IPS-NIHi7 (cell line): ENCODE measurements at regions not wholly inside any gene's neighbourhood (a gene's known extent, or its start where the extent isn't known, plus 50 kb on each side); places are given as distances from the start of the nearest gene placed in this dataset.
"Not testable (repeated sequence)": the region's sequence is repeated elsewhere in the genome, so short reads cannot be mapped to it uniquely, and the experiment has no call there.

Experiments used
- DNase-seq: peaks from one replicate; pipeline ENCODE4 v3.0.0; 2012; ENCODE audit warnings: mixed read lengths; ENCODE audit errors: extremely low spot score

DNA sequence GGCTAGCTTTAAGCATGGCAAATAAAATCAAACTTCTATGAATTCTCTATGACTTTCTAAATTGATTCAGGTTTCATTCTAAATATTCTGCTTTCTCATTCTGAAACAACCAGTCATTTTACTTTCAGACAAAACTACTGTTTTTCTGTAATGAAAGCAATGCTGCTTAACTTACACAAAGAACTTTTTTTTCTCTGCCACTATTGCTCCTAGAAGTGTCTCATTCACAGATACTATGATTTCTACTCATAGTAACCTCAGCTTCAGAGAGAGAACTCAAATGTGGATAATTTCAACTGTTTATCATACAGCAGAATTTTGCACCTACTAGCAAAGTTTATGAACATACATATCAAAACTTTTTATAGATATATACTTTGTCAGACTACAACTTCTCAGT, 724.6 kb downstream of the SLITRK5 start:
- no peak for DNase-seq

DNA sequence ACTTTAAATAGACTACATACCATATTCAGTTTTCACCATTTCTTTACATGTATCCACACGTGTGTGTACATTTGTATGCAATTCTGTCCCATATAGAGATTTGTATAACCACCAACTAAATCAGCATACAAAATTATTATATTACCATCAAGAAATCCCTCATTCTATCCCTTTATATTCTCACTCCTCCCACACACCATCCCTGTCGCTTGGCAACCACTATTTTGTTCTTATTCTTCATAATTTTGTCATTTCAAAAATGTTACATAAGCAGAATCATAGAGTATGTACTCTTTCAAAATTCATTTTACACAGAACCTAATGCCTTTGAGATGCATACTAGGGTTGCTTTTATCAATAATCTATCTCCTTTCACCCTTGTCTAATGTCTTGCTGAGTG, 740.5 kb downstream of the SLITRK5 start:
- DNase-seq = no peak

DNA sequence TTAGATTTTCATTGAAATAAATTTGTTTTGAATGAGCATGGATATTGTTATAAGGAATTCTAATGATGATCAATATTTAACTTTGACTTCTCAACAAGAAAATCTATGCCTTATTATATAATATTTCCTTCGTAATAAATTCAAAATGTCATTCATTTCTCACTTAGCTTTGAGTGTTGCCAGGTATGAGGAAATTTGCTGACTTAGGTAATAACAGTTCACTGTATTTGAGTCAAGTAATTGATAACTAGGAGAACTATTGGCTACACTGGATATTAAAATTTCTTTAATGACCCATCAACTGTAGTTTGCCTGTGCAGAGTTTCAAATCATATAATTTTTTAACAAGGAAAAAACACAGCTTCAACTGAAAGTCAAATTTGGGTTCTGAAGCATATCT, 746.6 kb downstream of the SLITRK5 start:
- no peak for DNase-seq

DNA sequence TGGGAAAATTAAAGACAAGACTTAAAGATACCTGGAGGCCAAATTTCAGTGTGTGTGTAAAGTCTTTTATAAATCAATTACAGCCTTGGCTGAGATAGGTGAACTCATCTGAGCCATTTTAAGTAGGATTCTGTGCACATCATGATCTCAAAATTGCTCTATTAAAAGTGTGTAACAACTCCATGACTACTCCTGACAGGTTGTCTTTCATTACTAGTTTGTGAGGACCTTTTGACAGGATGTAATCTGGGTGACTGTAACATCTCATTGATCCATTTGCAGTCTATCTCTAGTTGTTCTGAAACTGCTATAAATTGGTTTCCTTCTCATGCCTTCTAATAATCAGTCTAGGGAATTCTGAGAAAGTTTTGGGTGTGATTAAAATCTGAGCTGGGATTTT, 753.3 kb downstream of the SLITRK5 start:
- no peak for DNase-seq

DNA sequence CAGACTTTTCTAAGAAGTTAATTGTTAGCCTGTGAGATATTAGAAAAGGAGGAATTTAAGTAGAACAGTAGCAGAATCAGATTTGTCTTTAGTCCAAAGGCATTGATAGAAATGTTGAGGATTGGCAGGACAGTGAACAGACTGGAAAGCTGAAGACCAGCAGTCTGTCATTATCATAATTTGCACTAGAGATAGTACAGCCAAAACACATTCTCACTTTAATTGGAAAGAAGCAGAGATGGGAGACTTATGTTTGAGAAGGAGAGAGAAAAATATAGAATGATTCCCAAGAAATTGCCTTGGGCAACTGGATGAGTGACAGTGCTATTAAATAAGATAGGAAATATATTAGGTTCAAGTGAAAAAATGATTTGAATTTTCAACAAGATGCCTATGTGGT, 755.5 kb downstream of the SLITRK5 start:
- DNase-seq = no peak

DNA sequence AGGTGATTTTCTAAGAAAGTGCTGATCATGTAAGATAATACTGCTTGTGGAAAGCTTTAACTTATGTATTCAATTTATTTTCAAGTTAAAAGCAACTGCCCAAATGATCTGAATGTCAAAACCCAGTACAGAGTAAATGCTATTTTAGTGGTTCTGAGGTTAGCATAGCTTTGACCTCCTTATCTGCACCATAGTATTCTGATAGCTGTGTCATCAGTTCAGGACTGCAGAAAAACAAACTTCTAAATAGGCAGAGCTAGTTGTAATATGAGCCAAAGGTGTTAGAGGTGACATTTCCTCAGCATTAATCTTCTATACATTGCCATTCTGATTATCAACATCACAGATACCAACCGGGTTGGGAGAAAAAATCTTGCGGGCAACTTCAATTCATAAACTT, 758.7 kb downstream of the SLITRK5 start:
- no peak for DNase-seq

DNA sequence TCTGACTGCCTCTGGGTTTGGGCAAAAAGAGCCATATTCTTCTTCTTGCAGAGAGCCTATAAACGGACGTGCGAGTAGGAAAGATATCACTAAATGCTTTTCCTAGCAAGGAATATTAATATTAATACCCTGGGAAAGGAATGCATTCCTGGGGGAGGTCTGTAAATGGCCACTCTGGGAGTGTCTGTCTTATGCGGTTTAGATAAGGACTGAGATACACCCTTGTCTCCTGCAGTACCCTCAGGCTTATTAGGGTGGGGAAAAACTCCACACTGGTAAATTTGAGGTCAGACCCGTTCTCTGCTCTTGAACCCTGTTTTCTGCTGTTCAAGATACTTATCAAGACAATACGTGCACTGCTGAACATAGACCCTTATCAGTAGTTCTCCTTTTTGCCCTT, 763.8 kb downstream of the SLITRK5 start:
- no peak for DNase-seq

DNA sequence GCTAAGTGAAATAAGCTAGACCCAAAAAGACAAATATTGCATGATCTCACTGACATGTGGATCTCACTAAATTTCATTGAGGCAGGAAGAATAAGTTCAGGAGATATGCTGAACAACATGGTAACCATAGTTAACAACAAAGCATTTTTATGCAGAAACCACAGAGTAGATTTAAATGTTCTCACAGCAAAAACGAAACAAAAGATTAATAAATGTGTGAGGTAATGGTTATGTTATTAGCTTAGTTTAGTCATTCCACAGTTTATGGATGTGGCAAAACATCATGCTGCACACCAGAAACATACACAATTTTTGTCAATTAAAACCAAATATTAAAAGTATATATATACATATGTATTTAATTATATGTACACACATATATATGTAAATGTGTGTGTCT, 765.8 kb downstream of the SLITRK5 start:
- no peak for DNase-seq

DNA sequence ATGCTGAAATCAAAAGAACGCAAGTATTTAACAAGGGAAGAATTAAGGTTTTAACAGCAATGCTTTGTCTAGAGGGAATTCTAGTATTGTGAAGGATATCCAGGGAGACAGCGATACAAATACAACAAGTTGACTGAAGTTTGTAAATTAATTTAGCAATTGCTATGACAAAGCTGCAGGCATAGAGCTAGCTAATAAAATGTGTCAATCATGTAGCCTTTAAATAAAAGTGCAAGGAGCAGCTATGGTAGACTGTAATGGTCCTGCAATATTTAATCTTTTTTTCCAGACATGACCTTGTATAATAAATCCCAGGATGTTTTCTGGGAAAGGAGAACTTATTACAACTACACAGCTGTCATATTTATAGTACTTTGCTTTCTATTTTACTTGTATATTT, 779.3 kb downstream of the SLITRK5 start:
- no peak for DNase-seq

DNA sequence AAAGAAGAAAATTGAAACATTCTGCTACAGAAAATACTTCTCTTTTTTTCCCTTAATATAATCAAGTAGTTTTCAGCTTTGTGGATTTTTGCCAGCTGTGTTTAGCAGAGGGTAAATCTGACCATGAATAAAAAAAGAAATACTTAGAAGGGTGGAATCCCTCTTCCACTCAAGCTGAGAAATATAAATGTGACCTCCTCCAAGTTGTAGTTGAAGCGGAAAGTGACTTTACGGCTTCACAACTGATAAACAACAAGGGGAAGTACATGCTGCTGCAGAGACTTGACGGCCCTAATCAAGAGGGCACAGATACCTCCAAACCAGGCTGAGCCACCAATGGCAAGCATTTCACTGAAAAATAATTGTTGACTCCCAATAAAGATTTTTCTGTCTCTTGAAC, 785.0 kb downstream of the SLITRK5 start:
- no peak for DNase-seq

DNA sequence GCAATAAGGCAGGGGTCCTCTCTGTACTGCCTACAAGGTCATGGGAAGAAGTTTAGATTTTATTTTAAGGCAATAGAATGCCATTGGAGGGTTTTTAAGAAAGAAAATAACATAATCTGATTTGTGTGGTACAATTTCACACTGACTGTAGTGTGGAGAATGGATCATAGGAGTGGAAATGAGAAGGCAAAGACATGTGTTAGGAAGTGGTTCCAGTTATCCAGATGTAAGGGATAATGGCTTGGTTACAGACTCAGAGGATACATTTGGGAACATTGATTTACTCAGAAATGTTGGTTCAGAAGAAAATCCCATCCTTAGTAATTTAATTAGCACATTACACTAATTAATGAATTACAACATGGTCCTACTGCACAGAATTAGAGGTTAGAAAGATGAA, 788.2 kb downstream of the SLITRK5 start:
- DNase-seq = no peak

DNA sequence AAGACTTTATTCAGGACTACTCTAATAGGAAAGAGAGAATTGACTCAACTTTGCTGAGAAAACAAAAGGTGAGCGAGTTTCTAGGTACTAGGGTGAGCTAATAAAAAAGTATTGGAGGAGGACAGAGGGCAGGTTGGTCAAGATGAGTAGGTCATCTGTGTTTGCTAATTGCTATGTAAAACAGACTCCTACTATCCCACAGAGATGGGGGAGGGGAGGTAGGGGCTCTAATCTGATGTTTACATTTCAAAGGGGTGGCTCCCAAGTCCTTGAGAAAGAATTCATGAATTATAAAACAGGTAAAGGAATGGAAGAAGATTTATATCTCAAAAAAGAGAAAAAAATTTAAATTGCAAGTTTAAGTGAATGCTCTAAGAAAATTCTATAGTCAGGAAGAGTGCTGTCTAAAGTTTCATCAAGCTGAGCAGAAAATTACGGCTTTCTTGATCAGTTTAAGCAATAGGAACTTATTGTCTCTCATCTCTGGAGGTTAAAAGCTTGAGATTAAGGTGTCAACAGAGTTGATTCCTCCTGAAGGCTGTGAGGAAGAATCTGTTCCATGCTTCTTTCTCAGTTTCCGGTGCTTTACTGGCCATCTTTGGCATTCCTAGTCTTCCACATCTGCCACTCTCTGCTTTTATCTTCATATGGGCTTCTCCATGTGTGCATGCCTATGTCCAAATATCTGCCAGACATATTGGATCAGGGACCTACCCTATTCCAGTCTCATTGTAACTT, 790.3 kb downstream of the SLITRK5 start:
- peak; percentile 24 for DNase-seq

DNA sequence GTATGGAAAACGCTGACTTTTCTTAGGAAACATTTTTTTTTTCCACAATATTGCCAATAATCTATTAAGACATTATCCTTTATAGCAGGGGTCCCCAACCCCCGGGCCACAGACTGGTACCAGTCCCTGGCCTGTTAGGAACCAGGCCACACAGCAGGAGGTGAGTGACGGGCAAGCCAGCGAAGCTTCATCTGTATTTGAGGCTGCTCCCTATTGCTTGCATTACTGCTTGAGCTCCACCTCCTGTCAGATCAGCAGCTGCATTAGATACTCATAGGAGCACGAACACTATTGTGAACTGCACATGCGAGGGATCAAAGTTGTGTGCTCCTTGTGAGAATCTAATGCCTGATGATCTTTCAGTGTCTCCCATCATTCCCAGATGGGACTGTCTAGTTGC, 793.7 kb downstream of the SLITRK5 start:
- DNase-seq = no peak

DNA sequence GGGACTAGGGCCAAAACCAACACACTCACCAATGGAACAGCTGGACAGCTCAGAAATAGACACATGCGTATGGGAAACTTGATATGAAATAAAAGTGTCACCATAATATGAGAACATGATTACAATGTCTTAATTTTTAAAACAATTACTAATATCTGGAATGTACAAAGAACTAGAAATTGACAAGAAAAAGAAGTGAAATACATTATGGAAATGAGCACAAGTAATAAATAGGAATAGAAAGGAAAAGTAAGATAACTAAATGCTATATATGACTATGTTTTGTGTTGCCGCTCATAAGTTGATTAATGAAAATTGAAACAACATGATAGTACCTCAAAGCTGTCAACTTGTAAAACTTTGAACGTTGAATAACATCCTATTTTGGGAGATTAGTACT, 801.1 kb downstream of the SLITRK5 start:
- DNase-seq = no peak

DNA sequence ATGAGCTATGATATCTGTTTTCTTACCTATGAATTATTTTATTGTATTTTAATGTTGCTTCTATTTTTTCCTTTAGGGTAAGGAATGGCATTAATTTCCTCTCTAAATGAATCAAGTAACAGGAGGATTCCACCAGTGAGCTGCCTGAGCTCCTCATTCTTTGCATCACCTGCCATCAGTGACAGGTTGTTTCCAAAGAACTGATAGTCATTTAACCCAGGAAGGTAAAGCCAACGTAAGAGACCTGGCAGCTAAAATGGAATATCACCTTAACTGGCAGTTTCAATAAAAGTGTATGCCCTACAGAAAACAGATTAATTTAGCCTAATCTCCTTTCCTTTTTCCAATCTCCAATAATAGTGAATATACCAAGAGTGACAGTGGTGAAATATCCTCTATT, 812.0 kb downstream of the SLITRK5 start:
- DNase-seq = no peak

DNA sequence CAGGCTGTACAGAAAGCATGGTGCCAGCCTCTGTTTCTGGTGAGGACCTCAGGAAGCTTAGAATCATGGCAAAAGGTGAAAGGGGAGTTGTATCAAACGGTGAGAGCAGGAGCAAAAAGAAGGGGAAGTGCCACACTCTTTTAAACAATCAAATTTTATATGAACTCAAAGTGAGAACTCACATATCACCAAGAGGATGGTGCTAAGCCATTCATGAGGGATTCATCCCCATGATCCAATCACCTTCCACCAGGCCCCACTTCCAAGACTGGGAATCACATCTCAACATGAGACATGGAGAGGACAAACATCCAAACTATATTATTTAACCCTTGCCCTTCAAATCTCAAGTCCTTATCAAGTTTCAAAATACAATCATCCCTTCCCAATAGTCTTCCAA, 836.7 kb downstream of the SLITRK5 start:
- no peak for DNase-seq

DNA sequence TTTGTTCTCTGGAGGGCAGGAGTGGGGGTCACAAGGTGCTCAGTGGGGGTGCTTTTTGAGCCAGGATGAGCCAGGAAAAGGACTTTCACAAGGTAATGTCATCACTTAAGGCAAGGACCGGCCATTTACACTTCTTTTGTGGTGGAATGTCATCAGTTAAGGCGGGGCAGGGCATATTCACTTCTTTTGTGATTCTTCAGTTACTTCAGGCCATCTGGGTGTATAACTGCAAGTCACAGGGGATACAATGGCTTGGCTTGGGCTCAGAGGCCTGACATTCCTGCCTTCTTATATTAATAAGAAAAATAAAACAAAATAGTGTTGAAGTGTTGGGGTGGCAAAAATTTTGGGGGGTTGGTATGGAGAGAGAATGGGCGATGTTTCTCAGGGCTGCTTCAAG, 841.8 kb downstream of the SLITRK5 start:
- DNase-seq = not testable (repeated sequence)

DNA sequence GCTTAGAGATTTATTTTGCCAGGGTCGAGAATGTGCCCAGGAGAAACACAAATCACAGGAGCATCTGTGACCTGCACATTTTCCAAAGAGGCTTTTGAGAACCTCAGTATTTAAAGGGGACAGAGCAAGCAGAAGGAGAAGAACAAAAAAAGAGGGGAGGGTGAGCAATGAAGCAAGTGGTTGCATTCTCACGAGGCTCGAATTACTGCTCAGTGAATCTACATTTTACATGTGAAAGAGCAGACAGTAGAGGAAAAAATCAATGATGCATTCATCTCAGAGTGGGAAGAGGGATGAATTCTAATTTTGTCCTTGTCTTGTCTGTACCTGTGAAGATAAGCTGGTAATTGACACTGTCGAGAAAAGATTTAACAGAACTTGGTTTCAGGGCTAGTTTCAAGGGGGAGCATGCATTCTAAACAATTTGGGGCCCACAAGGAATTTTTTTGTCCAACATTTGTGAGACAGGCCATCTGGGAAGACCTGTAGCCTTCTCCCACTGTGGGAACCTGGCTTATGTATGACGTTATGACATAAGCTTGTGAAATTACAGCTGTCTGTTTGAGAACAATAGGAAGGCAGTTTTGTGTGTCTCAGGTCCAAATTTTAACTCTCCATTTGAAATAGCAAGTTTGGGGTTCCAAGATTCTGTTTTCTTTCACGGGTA, 855.1 kb downstream of the SLITRK5 start:
- DNase-seq = peak; percentile 15

DNA sequence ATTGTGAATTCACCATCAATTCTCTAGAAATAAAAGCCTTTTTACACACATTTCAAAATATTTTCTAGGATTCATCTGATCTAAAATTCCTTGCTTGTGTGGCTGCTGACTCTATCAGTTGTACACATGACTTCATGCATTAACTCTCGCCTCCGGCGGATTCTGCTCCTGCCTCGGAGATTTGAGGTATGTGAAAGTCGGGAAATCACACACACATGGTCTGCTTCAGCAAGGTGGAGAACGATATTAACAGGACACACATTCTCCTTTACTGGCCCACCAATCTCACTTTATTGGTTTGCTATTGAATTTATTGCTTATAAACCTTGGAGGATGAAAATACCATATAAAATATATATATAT, 855.7 kb downstream of the SLITRK5 start:
- DNase-seq = no peak

DNA sequence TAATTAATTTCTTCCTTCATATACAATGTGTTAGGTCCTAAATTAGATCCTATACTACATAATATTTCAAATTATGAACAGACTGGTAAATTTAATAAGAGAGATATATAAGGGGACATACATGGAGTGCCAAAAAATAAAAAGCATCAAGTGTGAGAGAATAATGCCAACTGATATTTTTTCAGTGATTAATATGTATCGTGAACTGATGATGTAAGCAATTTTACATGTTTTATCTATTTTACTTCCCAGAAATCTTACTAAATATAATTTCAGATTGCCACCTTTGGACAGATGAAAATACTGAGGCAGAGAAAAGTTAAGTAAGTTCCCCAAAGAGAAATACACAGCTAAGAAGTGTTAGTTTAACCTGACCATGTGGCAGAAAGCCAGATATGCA, 870.8 kb downstream of the SLITRK5 start:
- no peak for DNase-seq

DNA sequence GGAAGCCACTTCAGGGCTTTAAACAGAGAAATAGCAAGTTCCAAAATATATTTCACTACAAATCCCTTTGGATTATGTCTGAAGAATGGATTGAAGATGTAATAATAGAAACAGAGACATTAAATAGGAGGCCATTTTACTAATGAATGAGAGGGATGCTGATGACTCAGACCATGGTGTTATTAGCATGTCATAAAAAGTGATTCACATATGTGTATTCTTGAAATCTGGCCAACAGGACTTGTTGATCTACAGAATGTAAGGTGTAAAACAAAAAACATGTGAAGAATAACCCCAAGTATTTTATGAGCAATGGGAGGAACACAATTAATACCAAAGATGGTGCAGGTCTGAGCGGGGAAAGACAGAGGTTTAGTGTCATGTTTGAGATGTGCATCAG, 873.7 kb downstream of the SLITRK5 start:
- no peak for DNase-seq

DNA sequence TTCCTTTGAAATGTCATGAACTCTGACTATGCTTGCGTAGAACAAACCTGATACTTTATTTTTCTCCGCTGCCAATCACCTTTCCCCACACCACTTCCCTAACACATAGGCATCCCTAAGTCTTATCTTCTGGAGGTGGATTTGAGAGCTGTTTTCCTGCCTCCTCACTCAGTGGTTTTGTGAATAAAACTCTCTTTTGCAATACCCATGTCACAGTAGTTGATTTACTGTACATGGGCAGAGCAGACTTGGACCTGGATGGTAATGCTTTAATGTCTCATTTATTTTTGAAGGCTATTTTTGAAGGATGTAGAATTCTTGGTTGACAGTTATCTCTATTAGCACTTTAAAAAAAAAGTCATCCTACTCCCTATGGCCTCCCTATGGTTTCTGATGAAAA, 881.8 kb downstream of the SLITRK5 start:
- DNase-seq = no peak

DNA sequence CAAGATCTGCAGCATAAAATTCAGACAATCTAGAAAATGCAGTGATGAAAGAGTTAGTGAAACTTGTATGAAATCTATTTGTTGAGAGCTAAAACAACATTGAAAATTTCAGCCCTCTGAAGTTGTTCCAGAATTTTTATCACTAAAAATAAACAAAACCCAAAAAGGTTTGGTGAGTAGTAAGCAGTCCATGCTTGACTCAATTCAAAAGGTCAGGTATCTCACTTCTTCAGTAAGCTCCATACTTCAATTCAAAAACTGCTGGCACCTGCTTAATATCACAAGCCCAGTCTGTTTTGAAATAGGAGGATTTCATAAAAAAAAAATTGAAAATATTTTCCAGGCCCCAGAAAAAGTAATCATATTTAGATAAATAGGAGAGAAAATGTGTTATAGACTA, 894.4 kb downstream of the SLITRK5 start:
- DNase-seq = no peak

DNA sequence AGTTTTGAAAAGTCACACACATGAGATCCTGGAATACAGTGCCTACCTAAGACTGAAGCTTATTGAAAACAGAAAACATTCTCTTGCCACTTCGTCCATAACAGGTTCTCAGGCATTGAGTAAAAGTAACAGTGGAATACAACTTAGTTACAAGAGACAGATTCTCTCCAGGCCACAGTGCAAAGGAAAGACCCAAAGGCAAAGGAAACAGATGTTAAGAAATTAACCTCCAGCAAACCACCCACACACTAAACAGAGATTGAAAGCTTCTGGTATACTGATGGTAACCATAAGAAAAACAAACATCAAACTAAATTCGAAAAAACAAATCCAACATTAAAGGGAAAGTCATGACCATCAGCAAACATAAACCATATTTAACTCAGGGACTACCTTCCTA, 914.7 kb downstream of the SLITRK5 start:
- DNase-seq = no peak
